Stomach (tissue), 8 donors: ENCODE measurements at regions not wholly inside any gene's neighbourhood (a gene's known extent, or its start where the extent isn't known, plus 50 kb on each side); places are given as distances from the start of the nearest gene placed in this dataset.

ENCODE experiments used
- DNase-seq, 2 donors: peaks; one replicate each; pipeline versions ENCODE4 v3.0.0 to v3.0.0-alpha.2; 2013 to 2019
- H3K27ac ChIP-seq, 5 donors: fragments of 200-600 bp in 4 of 5; sonication (generic) in 4 of 5; one replicate each; pipeline ENCODE4 v1.5.1; 2013 to 2019; ENCODE audit warnings: mild to moderate bottlenecking in 1 of 5, moderate library complexity in 1 of 5
- H3K27me3 ChIP-seq, 3 donors: fragments of 200-600 bp; sonication (generic); one replicate each; pipeline ENCODE4 v1.5.1; 2017 to 2019; ENCODE audit warnings: mixed run types in 1 of 3
- H3K36me3 ChIP-seq, 4 donors: fragments of 200-600 bp; sonication (generic); 1 replicate in 3 of 4; 2 replicates in 1 of 4; pipeline ENCODE4 v1.5.1; 2016 to 2019
- H3K4me1 ChIP-seq, 4 donors: fragments of 200-600 bp; sonication (generic); one replicate each; pipeline ENCODE4 v1.5.1; 2016 to 2019
- H3K4me3 ChIP-seq, 4 donors: fragments of 200-600 bp; sonication (generic) in 3 of 4; one replicate each; pipeline ENCODE4 v1.5.1; 2016 to 2019; ENCODE audit warnings: mild to moderate bottlenecking in 1 of 4
- H3K9me3 ChIP-seq, 4 donors: fragments of 200-600 bp; sonication (generic); one replicate each; pipeline ENCODE4 v1.5.1; 2016 to 2019
- CTCF ChIP-seq, 7 experiments: fragments of 450-650 bp in 4 of 7; fragments of 200-600 bp in 3 of 7; sonication (generic) in 3 of 7; IDR thresholded peaks; one replicate each; pipeline ENCODE4 v1.5.1; 2016 to 2019; ENCODE audit warnings: antibody characterized with exemption in 7 of 7, control low read depth in 2 of 7, mild to moderate bottlenecking in 1 of 7
- EP300 ChIP-seq: sonication (generic); formaldehyde crosslinking; IDR thresholded peaks from one replicate; pipeline ENCODE4 v1.6.1; 2017; ENCODE audit warnings: antibody characterized with exemption
- POLR2A ChIP-seq, 4 donors: fragments of 450-650 bp; IDR thresholded peaks; one replicate each; pipeline ENCODE4 v1.6.1; 2016; ENCODE audit warnings: antibody characterized with exemption in 4 of 4, control low read depth in 2 of 4, mild to moderate bottlenecking in 1 of 4, moderate library complexity in 1 of 4
- POLR2AphosphoS5 ChIP-seq, 3 donors: sonication (generic); formaldehyde crosslinking; IDR thresholded peaks; one replicate each; pipeline ENCODE4 v1.6.1; 2016; ENCODE audit warnings: antibody characterized with exemption in 3 of 3
- WGBS, 5 donors: extraction: QIAGEN DNeasy Blood & Tissue Kit in 3 of 5; methylation state at CpG; one replicate each; pipeline versions ENCODE4 v1.1.5 to v1.1.7; 2013 to 2018; 5-methylcytosine and 5-hydroxymethylcytosine counted together
- intact Hi-C: fragments of 100-400 bp; cut with DNase I; formaldehyde crosslinking; loops from one replicate; pipeline ENCODE4 v1.15.1; 2023; ENCODE audit warnings: low total_unique reads
- donor health status: healthy with polysubstance abuse.
- donor health status: Bipolar disorder and iron deficiency.
- donor health status: healthy.

DNA sequence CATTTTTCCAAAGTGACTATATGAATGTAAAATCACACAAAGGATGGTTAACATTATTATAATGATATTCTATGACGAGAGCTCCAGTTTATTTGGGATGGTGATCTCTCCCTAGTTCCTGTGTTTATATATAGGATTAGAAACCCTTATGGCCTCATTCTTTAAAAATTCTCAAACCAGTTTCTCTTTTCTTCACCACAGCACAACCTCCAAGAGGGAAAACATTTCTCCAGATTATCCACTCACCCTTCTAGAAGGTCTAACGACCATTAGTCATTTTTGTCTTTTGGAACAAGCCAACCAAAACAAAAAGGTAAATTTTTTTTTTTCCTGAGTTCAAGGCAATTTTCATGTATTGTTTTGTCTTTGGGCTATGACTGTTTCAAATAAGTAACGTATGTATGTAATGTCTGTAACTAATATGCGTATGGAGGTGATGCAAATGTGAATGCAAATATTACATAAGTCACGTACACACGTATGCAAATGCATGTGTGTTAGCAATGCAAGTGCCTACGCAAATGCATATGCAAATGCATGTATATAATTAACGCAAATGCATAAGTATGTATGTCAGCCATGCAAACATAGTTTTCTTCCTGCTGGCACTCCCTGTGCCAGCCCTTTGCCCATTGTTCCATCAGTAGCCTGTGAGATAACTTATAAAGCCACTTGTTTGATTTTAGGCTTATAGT, 72.5 kb upstream of the MORC3 start:
- Histone ChIP-seq H3K4me3 (no peak overlapping the region), H3K9me3 (no peaks in the 10 kb centered on the region), H3K27ac (no peak overlapping the region), H3K36me3 (peaks cover 35 to 94% (median 86%) of the 10 kb centered on the region in 4 donors), H3K4me1 (peaks cover 0 to 25% (median 17%) of the 10 kb centered on the region in 4 donors), H3K27me3 (no peaks in the 10 kb centered on the region)
- intact Hi-C loops = no loop called here
- 68 to 76% (median 73%) methylated on average over 8 of the region's 8 CpGs for WGBS, 5 donors
- no peak for TF ChIP-seq CTCF (IDR thresholded peaks at IDR 0.05)
- TF ChIP-seq POLR2A (IDR thresholded peaks at IDR 0.05) = no peak
- TF ChIP-seq EP300 = no peak
- no peak for TF ChIP-seq POLR2AphosphoS5 (IDR thresholded peaks at IDR 0.05)
- no peak for DNase-seq

DNA sequence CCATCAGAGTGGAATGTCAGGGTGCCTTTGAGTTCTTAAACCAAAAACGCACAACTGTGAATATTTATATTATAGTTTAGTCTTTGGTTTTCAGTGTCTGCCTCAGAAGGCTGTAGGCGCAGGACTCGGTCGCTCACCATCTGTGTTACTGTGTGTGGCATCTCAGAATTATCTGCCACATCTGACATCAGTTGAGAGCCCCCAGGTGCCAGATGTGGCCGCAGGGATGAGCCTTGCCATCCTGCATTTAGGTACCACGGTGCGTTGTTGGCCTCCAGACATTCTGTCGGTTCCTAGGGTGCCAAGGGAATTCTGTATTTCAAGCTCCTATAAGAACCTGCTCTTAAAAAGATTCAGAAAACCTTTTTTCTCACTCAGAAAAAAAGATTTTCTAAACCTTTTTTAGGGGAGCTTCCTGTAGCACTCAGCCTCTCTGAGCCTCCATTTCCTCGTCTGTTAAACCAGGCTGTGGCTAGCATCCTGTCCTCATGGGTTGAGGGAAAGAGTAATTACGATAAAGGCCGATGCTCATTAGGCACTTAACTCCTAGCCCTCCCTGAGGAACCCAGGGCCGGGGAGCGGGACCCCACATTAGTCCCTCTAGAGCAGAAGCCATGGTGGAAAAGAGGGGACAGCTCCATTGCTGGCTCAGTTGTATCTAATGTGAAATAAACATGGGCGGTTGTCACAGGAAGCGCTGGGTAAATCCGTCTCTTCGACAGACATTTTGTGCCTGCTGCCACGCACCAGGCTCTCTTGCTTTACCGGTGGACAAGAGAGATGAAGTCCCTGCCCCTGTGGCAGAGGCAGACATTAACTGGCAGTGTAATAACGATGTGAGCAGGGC, 70.2 kb upstream of the MORC3 start:
- intact Hi-C loops = no loop called here
- Histone ChIP-seq H3K36me3 (peaks cover 53 to 99% (median 98%) of the 10 kb centered on the region in 4 donors), H3K9me3 (no peaks in the 10 kb centered on the region), H3K27me3 (no peaks in the 10 kb centered on the region), H3K4me1 (peaks cover 0 to 32% (median 17%) of the 10 kb centered on the region in 4 donors), H3K4me3 (no peak overlapping the region), H3K27ac (no peak overlapping the region)
- no peak for DNase-seq
- 87 to 93% (median 89%) methylated on average over 20 of the region's 20 CpGs for WGBS, 5 donors
- TF ChIP-seq EP300 (no peak), CTCF (IDR thresholded peaks at IDR 0.05) (no peak), POLR2A (IDR thresholded peaks at IDR 0.05) (no peak), POLR2AphosphoS5 (IDR thresholded peaks at IDR 0.05) (no peak)

DNA sequence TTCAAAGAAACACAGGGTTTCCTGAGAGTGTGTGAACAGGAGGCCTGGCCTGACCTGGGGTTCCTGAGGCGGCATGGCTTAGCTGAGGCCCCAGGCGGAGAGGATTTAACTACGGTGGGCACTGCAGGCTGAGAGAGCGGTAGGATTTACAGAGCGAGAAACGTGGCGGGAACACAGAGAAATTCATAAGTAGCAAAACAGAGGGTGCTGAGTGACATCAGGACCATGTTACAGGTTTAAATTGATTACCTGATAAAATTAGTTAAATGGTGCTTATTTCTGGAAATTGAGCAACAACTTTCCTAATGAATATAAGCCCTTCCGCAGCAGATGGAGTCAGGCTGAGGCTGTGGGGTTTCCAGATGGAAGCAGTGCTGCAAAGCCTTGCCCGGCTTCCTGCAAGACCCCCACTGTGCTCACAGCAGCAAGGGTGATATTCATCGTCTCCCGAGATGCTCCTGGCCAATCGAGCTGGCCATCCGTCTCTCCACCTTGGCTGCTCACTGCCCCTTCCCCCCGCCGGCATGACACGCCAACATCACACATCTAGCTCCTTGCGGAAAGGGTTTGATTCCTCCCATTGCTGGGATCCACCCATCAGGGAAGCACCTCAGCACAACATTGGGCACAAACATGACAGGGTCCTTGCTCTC, 69.4 kb upstream of the MORC3 start:
- H3K36me3 ChIP-seq = peaks cover 47 to 99% (median 98%) of the 10 kb centered on the region in 4 donors
- H3K27me3 ChIP-seq = no peaks in the 10 kb centered on the region
- no peaks in the 10 kb centered on the region for H3K9me3 ChIP-seq
- no peak for DNase-seq
- 86 to 94% (median 93%) methylated on average over 16 to 17 of the region's 17 CpGs for WGBS, 5 donors
- intact Hi-C loops = no loop called here
- H3K27ac ChIP-seq = no peak overlapping the region
- no peak for TF ChIP-seq EP300
- TF ChIP-seq POLR2AphosphoS5 (IDR thresholded peaks at IDR 0.05) = no peak
- TF ChIP-seq CTCF (IDR thresholded peaks at IDR 0.05) = no peak
- no peak for TF ChIP-seq POLR2A (IDR thresholded peaks at IDR 0.05)
- H3K4me1 ChIP-seq = peaks cover 0 to 29% (median 15%) of the 10 kb centered on the region in 4 donors
- no peak overlapping the region for H3K4me3 ChIP-seq
